GM21515 (cell line): ENCODE measurements at regions not wholly inside any gene's neighbourhood (a gene's known extent, or its start where the extent isn't known, plus 50 kb on each side); places are given as distances from the start of the nearest gene placed in this dataset.

Experiments used
- ATAC-seq: cut with Tn5 transposase; IDR thresholded peaks from one replicate; pipeline ENCODE4 v1.9.1; 2021; ENCODE audit not compliant: unreplicated experiment

GRCh38 chr1:56084246-56084645 lies 495.1 kb downstream of the PLPP3 start:
- ATAC-seq: no peak

DNA sequence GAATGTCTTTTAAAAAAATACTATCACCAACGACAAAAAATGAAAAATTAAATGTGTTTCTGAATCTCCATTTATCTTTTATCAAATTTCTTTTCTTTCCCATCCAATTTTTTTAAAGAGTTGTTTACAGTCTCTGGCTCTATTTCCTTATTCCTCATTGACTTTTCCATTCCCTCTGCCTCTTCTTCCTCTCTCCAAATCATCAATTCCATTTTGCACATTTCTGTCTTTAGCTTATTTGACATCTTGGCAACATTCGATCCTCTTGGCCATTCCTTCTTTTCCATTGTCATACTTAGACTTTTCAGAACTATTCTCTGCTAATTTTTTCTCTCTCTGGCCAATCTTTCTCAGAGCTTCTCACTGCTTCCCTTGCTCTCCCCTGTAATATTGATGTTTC lies 497.6 kb downstream of the PLPP3 start:
- ATAC-seq: no peak

DNA sequence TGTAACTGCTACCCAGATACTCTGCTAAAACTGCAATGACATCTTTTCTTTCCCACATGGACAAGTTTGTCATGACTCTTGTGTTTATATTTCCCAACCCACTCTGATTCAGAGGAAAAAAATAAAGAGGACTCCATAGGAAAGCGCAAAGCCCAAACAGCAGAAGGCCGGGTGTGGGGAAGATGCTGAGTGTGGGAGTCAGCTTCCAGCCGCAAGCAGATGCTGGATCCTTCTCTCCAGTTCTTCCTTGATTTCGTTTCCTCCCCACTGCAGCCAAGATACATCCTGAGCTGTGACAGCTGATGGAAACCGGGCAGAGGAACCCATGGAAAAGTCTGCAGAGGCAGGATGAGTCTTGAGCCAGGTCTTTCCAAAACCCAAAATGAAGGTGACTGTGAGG lies 498.2 kb downstream of the PLPP3 start:
- ATAC-seq: no peak

- no peak for ATAC-seq
These were observed 499.2 kb downstream of the PLPP3 start for GRCh38 chr1:56080123-56080522.

DNA sequence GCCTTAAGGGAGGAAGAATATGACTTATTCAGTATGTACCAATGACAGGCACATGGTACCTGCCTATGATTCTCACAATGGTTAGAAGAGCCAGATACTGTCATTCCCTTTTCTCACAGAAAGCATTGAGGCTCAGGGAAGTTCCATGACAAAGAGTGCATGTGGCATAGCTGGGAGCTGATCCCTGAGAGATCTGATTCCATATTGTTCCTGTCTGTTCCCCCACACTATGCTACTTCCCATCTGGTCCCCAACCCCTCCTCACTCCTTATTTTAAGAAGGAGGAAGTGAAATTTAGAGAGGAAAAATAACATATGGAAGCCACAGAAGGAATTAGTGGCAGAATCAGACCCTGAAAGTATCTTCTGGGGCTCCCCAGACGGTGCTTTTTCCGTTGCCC lies 500.0 kb downstream of the PLPP3 start:
- ATAC-seq: no peak

- ATAC-seq: no peak
These were observed 502.2 kb downstream of the PLPP3 start for GRCh38 chr1:56077206-56077605.

GRCh38 chr1:56074007-56074651 lies 505.2 kb downstream of the PLPP3 start:
- no peak for ATAC-seq

DNA sequence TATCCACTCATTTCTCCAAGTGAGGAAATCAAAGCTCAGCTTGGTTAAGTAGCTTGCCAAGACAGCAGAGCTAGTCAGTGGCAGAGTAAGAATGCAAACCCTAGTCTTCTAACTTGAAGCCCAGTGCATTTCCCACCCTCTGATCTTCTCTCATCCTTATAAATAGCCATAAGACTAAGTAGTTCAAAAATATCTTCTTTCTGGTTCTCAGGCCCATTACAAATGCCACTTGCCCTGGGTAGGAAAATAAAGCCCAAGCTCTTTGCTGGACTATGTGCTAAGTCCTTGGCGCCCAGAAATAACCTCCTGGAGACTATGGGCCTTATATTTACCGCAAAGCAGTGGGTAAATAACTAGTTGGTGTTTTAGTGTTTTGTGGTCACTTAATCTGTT lies 505.8 kb downstream of the PLPP3 start:
- no peak for ATAC-seq

- ATAC-seq: no peak
These were observed 506.2 kb downstream of the PLPP3 start for GRCh38 chr1:56073206-56073605.

- no peak for ATAC-seq
These were observed 507.1 kb downstream of the PLPP3 start for GRCh38 chr1:56072310-56072709.

GRCh38 chr1:56071351-56071750 lies 508.0 kb downstream of the PLPP3 start:
- ATAC-seq: no peak

GRCh38 chr1:56070601-56071000 lies 508.8 kb downstream of the PLPP3 start:
- ATAC-seq: no peak

DNA sequence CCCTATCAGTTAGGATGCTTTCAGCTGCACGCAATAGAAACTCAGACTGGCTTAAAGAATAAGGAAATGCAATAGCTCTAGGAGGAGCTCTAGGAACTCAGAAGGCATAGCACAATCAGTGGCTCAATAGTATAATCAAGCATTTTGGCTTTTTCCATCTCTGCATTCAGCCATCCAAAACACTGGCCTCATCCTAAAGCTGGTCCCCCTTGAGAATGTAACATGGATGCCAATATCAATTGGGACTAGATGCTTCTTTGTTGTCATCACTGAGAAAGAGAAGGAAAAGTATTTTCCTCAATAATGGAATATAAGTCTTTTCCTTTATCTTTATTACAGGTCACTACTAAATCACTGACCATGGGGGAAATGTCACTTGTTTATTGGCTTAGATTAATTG lies 509.5 kb downstream of the PLPP3 start:
- no peak for ATAC-seq

DNA sequence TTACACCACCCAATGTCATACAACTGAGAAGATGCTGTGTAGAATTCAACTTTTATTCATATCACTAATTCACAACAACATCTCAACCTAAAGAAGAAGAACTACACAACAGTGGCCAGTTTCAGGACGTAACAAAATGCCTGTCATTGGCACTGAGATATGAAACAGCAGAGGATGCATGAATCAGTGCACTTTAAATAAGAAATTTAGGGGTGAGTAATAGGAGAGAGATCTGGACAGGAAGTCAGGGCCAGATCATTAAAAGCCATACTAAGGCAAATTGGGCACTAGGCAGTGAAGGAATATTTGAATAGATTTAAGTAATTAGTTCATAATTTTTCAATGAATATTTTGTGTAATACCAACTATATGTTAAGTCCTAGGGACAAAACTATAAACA lies 510.5 kb downstream of the PLPP3 start:
- no peak for ATAC-seq

GRCh38 chr1:56068210-56068609 lies 511.2 kb downstream of the PLPP3 start:
- ATAC-seq: no peak

DNA sequence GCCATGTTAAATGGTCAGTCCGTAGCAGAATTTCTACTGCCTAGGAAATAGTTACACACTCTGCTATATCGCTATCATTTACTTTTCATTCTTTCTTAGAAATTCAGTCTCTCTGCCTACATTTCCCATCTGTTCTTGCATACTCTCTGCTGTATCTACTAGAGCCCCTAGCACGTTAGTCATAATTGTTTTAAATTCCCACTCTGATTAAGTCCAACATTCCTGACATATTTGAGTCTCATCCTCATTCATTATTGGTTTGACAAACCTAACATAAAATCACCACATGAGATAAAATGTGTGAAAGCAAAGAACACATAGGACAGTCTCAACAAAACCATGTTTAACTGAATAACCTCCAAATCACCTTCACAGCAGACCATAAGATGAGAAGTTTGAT lies 513.6 kb downstream of the PLPP3 start:
- ATAC-seq: no peak

GRCh38 chr1:56064705-56065104 lies 514.7 kb downstream of the PLPP3 start:
- ATAC-seq: no peak

- ATAC-seq: no peak
These were observed 515.9 kb downstream of the PLPP3 start for GRCh38 chr1:56063461-56063860.

GRCh38 chr1:56062625-56063024 lies 516.7 kb downstream of the PLPP3 start:
- no peak for ATAC-seq

GRCh38 chr1:56061824-56062223 lies 517.5 kb downstream of the PLPP3 start:
- ATAC-seq: no peak

GRCh38 chr1:56060906-56061305 lies 518.5 kb downstream of the PLPP3 start:
- ATAC-seq: no peak

DNA sequence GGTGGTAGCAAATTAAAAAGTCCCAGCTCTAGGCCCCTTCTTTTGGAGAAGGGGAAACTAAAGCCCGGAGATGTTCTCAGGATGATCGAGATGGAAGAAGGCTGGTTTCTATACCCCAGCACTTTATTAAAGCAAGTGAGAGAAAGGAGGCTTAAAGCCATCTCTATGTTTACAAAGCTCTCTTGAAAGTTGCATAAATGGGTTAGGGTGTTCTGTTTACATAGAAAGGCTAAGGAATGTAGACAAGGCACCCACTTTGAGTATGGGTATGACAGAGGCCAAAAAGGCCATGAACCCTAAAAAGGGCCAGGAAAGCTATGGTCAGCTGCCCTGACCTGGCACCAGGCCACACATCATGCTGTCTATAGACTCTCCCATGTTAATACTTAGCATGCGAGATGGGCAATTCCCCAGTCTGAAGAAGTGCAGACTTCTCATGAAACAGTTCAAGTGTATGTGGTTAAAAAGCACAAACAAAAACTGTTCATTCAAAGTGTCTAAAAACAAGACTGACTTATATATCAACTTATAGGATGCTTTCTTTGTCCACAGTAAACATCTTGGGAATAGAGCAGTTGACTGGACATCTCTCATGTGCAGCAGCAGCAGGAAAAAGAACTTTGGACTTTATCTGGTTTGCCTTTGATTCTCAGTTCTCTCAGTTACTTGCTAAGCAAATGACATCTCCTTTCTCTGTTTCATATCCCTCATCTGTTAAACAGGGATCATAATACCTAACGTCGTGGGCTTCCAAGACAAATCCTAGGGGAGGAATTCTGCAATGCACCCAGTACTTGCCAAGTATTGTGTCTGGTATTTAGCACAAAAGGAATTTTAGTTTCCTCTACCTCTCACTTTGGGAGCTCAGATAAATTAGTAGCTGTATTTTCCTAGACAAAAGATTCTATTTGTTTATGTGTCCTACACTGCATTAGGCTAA lies 521.6 kb downstream of the PLPP3 start:
- ATAC-seq: no peak
